ENCODE measurements at regions not wholly inside any gene's neighbourhood (a gene's known extent, or its start where the extent isn't known, plus 50 kb on each side); places are given as distances from the start of the nearest gene placed in this dataset.
A peak's percentile ranks its signal among the peaks of the same experiment; 100 is the strongest.

DNA sequence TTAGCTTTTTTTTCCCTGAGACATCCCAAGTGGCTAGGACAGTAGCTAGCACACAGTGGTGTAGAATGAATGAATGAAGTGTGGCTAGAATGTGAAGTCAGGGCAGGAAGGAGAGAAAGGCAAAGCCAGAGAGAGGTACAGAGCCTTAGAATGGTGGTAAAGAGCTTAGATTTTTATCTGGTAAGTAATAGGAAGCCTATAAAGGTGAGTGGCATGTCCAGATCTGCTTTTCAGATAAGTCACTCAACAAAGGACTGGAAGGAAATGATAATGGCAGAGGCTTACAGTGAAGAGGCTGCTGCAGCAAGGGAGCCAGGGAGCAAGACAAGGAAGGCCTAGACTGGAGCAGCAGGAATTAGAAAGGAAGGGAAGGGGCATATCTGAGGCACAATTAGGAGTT, 96.0 kb upstream of the PRDM1 start:
- no peak for DNase-seq

DNA sequence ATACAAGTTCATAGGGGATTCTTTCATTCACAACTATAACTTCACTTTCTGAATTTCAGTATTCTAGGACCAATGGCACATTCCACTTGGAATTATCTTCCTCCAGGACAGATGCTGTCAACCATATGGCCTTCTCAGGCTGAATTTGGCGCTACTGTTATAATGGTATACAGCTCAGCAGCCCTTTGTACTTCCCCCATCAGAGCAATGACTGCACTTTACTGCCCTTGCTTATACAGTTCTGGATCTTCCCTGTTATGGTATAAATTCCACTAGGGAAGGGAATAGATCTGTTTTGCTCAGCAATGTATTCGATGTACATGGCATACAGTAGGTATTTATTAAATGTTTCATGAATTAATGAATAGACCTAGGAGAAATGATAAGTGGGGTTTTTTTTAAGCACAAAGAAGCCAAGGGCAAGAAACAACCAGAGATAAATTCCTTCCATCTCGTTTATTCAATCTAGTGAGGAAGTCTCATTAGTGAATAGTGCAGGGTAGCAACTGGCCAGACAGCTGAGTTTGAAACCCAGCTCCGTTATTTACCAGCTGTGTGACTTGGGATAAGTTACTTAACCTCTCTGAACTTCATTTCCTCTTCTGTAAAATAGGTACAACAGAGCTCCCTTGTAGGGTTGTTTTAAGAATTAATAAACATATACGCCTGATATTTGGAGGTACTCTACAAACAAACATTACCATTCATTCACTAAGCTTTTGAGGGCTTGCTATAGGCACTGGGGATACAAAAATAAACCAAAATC, 97.1 kb upstream of the PRDM1 start:
- DNase-seq, result no peak

DNA sequence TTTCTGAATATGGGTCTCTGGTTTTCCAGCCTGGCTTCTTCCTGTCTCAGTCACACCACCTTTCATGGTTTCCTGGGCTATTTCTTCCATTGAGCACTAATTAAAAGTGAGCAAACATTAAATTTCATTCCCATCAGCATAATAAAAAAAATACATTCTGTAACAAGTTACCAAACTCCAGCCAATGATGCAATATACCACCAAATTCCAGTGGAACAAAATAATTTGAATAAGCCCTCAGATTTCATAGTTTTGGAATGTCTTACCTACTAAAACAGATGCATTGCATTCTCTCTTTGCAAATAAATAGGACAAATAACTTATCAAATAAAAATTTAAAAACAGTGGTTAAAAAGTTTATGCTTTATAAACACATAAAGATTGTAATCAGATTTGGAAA, 97.8 kb upstream of the PRDM1 start:
- DNase-seq, result no peak

DNA sequence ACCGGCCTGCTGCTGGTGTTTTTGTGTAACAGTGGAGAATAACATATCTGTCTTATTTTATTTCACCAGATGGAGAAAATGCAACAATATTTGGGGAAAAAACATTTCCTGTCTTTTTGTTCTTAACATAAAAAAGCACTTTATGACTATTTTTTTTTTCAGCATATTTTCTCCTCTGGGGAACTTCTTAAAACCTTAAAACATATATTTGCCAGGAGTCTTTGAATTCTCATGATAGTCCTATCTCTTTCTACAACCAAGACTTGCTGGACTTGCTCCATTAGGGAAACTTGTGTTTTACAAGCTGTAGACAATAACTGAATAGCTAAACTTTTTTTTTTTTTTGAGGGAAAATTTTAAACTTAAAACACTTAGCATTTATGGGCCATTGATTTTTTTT, 98.6 kb upstream of the PRDM1 start:
- no peak for DNase-seq

DNA sequence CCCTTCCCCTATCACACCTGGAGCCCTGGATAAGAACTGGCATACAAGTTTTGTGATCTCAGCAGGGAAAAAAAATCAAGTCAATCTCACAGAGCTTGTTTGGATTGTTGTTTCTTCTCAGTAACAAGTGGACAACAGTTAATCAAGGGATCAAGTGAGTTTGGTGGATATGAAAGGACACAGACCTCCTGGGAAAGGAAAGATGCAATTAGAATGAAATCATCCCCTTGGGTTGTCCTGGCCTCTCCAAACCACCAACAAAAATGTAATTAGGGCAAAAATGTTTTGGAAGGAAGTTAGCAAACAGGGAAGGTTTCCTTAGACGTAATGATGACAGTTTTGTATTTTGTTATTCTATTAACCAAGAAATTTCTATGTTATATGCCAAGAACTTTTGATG, 99.1 kb upstream of the PRDM1 start:
- no peak for DNase-seq

DNA sequence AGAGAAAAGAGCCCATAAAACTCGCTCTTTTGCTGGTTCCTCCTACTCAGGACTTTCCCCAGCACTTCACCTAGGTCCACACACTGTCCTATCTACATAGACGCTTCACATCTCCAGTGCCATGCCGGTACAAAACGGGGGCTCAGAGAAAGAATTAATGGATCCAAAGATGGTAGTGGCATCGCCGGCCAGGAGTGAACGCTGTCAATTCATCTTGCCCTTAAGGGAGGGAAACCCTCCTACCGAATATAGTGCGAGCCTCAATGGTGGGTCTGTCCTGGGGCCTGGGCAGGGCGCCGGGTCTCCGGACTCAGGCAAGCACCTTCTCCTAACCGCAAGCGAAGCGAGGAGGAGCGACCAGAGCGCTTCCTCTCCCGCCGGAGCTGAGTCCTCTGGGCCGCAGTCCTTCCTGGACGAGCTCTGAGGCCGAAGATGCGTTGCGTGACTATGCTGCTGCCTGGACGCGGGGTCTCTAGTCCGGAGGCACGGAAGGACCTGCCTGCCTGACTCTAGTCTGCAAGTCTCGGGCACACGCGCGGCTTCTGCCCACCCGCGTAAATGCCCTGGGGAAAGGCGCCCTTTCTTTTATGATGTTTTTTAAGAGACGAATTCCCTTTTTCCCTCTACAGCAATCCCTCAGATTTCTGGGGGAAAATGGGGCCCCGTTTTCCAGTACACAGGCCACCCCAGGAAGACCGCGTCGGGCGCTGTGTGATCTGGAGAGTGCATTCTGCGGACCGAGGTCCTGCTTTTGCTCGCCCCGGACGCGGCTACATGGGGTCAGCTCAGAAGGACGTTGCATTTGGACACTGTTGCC, 100.1 kb upstream of the PRDM1 start:
- DNase-seq, result no peak

DNA sequence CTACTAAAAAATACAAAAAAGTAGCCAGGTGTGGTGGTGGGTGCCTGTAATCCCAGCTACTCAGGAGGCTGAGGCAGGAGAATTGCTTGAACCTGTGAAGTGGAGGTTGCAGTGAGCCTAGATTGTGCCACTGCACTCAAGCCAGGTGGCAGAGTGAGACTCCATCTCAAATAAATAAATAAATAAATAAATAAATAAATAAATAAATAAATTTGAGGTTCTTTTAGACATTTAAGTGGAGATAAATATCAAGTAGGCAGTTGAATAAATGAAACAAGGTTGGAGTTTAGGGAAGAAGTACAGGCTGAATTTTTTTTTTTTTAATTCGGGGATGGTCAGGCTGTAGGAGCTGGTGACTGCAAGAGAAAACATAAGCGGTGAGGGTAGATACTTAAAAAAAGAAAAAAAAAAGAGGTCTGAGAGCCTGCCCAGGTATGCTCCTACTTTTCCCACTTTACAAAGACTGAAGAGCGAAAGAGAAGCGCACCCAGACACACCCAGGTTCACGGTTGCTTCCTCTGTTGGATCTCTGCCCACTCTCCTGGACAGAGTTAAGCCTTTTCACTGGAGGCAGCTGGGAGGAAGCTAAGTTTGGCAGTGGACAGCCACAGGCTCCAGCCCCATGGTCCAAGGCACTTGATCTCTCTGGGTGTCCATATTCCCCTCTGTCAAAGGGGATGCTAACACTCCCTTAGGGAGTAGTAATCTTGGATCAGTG, 100.9 kb upstream of the PRDM1 start:
- DNase-seq, result no peak

DNA sequence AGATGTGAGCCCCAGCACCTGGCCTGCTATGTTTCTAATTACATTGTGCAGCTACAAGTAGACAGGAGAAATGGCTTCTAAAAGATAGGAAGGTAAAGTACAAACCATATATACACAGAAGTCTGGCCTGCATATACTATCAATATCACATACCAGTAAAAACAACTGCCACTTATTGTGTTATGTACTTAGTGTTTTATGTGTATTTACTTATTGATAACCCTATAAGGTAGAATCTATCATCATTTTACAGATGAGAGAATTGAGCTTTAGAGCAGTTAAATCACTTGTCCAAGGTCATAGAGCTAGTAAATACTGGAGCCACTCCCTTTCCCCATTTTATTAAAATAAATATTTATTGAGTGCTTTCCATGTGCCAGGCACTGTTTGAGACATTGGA, 102.4 kb upstream of the PRDM1 start:
- DNase-seq, result no peak

DNA sequence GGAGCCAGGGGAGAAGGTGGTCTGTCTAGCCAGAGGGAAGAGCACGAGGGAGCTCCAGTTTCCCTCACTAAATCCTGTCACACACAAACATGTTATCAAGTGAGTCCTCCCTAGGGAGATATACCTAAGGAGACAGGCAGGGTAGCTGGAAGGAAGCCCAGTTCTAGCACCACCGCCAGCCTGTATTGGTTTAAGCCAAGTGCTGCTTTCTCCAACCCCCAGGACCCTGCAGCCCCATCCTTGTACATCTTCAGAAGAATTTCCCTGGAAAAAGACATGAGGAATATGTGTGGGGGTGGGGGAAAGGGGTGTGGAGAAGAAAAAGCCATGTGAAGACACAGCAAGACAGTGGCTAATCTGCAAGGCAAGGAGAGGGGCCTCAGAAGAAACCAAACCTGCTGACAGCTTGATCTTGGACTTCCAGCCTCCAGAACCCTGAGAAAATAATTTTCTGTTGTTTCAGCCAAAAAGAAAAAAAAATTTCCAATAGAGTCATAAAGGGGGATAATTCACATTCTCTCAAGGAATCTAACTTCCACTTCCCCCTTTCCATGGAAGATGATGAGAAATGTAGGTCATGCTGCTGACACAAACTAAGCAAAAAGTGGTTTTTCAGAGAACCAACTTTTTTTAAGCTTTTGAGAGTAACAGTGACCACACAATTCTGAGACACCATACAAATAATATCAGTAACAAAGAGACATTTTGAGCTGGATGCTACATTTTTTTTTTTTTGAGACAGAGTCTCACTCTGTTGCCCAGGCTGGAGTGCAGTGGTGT, 103.2 kb upstream of the PRDM1 start:
- DNase-seq, result no peak

DNA sequence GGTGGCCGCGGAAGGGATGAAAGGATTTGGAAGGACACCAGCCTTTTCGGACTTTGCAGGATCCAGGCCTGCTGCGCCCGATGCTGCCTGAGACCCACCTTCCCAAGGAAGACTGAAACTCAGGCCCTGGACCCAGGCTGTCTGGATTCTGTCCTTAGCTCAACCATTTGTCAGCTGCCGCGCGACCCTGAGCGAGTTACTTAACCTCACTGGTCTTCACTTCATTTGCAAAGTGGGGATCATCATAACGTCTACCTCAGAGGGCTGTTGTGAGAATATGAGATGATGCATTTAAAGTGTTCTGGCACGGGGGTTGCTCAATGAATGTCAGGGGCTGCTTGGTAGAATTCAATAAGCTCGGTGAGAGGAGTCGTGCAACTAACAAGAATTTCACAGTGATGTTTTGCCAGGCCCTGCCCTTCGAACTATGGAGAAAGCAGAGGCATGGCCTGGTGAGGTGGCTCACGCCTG, 104.2 kb upstream of the PRDM1 start:
- DNase-seq, result no peak

DNA sequence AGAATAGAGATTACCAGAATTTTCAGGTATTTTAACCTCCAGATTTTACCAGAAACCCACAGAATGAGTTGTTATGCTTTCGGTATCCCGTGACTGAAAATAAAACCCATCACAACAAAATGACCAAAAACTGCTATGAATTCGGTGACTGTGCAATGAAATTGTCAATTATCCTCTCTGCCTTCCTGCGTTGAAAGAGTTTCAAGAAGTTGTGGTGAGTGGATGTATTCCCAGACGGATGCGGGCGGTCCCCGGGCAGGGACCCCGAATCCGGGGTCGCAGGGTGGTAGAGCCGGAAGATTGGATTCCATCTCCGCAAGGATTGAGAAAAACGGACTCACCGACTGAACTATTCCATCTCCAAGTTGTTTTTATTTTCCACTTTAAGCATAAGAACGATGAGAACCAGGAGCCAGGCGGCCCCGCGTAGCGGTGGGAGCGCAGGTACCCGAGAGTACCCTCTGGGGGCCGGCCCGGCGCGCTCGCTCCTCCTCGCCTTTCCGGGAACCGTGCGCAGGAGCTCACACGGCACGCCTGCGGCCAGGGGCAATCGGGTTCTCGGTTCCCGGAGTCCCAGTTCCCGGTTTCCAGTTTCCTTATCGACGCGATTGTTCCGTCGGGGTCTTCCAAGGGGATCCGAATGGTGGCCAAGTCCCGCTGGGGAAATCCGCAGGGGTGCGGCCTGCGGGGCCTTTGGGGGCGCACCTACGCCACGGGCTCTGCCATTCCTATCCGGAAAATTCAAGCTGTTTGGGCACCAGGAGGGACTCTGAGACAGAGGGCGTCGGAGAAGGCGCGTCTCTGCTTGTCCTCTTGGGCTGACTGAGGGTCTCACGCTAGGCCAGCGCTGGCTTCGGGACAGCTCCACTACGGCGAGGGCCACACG, 104.9 kb upstream of the PRDM1 start:
- peak; percentile 30 for DNase-seq

DNA sequence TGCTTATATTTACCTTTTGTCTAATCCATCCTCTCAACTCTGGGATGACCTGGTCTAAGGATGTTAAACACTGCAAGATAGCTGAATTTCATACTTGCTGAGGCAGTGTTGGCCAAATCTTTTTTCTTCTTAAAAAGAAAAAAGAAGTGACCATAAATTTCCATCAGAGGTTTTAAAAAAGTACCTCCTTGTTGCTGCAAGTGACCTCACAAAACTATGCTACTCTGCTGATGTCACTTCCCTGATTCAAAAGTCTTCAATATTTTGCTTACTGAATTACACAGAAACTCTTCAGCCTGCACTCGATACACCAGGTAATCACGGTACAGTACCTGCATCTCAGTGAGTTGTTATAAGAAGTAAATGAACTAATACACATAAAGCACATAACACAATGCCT, 107.2 kb upstream of the PRDM1 start:
- DNase-seq, result no peak

DNA sequence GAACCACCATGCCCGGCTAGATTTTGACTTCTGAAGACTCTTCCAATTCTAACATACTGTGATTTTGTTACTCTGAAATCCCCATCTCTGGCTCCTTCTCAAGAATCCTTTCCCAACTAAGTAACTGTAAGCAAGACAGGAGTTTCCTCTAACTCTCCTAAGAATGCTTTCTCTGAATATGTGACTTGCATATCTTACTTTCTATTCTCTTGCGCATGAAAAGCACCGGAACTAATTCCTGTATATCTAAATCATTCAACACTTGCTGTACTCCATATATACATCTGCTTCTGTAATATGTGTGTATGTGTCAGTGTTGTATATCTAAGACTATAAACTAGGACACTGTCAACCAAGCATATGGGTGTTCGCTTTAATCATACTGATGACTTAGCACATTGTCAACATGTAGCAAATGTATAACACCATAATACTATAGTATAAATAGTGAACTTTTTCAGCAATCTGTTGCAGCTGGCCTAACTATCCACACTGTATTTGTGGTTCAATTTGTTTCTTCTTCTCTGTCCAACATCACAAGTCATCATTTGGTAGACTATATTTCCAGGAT, 108.1 kb upstream of the PRDM1 start:
- no peak for DNase-seq

DNA sequence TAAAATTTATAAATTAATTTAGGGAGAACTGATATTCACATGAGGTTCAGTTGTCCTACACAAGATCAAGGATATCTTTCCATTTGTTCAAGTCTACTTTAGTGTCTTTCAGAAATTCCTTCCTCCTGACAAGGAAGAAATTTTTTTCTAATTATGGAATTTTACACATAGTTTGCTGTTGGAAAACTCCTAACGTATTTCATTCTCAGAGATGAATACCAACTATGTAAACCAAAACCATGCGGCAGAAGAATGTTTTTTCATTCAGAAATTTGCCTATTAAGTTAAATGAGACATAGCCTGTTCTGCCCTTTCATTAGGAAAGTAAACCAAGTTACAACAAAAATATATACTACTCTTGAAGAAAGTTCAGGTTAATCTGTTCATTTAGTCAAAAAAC, 111.2 kb upstream of the PRDM1 start:
- DNase-seq, result no peak

DNA sequence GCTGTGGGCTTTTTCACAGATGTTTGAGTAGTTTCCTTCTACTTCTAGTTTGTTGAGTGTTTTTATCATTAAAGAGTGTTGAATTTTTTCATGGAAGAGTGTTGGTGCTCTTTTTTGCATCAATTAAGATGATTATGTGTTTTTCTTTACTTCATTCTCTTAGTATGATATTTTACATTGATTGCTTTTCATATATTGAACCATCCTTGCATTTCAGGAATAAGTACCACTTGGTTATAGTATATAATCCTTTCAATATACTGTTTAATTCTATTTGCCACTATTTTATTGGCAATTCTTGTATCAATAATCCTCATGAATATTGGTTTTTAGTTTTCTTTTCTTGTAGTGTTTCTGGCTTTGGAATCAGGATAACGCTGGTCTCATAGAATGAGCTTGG, 113.7 kb upstream of the PRDM1 start:
- DNase-seq, result no peak

DNA sequence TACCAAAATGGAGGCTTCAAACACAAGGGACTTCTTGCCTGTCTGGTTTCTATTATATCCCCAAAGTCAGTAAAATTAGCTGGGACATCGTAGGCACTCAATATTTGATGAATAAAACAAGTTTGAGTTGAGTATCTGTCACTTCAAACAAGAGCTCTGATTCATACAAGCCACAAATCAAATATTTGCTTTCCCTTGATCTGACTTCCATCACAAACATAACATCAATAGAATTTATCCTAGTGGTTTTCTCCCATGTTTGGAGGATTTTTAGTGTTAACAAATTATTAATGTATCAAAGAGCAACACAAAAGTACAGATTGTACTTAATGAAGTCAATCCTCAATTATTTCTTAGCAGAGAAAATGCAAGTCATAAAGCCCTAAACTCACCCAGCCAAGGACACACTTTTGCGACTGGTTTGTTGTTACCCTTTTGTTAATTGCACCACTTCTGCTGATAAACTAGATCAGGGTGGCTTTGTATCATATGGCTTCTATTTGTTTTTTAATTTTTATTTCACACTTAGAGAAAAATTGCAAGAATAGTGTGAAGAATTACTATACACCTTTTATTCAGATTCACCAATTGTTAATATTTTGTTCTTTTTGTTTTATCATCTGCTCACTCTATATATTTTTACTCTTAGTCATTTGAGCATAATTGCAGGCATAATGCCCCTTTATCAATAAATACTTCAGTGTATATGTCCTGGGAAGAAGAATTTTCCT, 117.4 kb upstream of the PRDM1 start:
- DNase-seq, result no peak

DNA sequence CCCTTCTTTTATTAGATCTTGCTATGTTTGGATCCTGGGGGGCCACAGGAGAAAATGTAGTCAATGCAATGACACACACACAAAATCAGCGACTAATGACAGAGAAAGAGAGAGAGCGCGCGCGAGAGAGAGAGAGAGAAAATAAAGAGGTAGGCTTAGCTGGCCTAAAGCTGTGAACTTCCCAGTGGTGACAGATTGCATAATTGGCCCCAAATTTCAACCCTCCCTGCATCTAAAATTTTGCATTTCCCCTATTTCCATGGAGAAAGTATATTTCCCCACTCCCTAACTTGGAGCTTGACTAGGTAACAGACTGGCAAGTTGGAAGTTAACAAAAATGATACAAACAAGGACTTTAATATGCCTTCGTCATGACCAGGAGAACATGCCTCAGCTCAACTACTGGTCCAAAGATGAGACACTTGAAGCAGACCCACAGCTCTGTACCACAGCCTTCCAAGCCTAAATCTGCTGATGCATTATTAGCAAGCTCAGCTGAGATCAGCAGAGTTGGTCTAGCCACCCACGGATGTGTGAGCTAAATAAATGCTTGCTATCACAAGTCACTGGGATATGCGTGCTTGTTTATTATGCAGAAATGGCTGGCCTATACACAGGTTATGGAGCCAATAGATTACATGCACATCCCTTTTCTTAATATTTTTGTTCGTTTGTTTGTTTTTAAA, 118.1 kb upstream of the PRDM1 start:
- DNase-seq, result no peak

DNA sequence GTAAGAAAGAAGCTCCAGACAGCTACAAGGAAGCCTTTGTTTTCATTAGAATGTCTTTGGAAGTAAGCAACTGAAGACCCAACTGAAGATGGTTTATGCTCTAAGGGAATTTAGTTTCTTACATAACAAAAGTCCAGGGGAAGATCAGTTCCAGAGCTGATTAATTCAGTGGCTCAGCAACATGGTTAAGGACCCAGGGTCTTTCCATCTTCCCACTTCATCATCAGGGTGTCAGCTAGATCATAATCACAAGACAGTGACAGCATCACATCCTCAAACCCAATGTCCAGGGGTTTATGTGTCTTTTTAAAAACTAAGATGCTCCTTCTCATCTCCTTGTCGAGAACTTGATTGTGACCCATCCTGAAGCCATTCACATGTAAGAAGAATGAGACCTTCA, 119.7 kb upstream of the PRDM1 start:
- no peak for DNase-seq

DNA sequence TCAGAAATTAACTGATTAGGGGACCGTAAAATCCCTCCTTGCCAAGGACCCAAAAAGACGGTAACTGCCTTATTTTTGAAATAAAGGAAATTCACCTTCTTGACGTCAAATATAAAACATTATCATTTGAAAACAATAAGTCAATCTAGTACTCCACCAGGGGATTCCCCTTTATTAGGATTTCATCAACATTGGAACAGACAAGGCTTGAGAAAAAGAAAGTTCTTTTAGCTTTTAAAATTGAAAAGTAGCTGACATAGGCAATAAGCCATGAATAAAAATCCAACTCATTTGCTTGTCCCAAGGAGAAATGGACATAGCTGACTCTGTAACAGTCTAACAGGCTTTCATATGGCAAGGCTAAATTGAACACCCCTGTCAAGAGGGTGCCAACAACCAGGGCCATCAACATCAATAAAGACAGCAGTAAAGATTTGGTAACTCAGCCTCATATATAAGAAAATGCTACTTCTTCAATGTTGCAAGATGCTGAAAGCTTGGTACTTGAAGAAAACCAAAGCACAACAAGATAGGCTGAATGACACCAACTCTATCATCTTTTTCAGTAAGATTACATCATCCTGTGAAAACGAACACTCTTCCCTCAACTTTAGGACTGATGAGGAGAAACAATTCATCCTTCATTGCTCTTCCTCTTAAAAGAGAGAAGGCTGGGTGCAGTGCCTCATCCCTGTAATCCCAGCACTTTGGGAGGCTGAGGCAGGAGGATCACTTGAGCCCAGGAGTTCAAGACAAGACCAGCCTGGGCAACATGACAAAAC, 121.0 kb upstream of the PRDM1 start:
- DNase-seq, result no peak

All from central memory CD4-positive, alpha-beta T cell (primary cell).